CD4-positive, CD25-positive, alpha-beta regulatory T cell (primary cell): ENCODE measurements at regions not wholly inside any gene's neighbourhood (a gene's known extent, or its start where the extent isn't known, plus 50 kb on each side); places are given as distances from the start of the nearest gene placed in this dataset.

Experiments
- ATAC-seq, 2 donors: fragments of 150-1000 bp; cut with Tn5 transposase; one replicate each; pipeline ENCODE4 v1.10.0; 2021; ENCODE audit warnings: low read depth in 2 of 2, moderate number of reproducible peaks in 2 of 2, moderate library complexity in 1 of 2
- DNase-seq, 3 donors: peaks; one replicate each; pipeline versions ENCODE4 v3.0.0 to v3.0.0-alpha.2; 2012 to 2022; ENCODE audit warnings: mixed read lengths in 1 of 3
- H3K27ac ChIP-seq: one replicate; pipeline ENCODE4 v1.7.0; 2013; ENCODE audit warnings: mild to moderate bottlenecking, low read length; ENCODE audit not compliant: insufficient read depth, poor library complexity, severe bottlenecking
- H3K27me3 ChIP-seq: one replicate; pipeline ENCODE4 v1.7.0; 2013; ENCODE audit warnings: low read length; ENCODE audit not compliant: control insufficient read depth, insufficient read depth
- H3K36me3 ChIP-seq: one replicate; pipeline ENCODE4 v1.7.0; 2013; ENCODE audit warnings: mild to moderate bottlenecking, low read length, moderate library complexity; ENCODE audit not compliant: control insufficient read depth, insufficient read depth
- H3K4me1 ChIP-seq: 2 replicates; pipeline ENCODE4 v1.7.0; 2013; ENCODE audit warnings: mild to moderate bottlenecking, low read length; ENCODE audit not compliant: insufficient read depth, control insufficient read depth, poor library complexity, severe bottlenecking
- H3K4me3 ChIP-seq: one replicate; pipeline ENCODE4 v1.7.0; 2013; ENCODE audit warnings: low read depth, mild to moderate bottlenecking, low read length, moderate library complexity
- H3K9me3 ChIP-seq, 2 experiments: 1 replicate in 1 of 2; 2 replicates in 1 of 2; pipeline ENCODE4 v1.7.0; 2013; ENCODE audit warnings: low read length in 2 of 2, mild to moderate bottlenecking in 1 of 2, moderate library complexity in 1 of 2; ENCODE audit not compliant: control insufficient read depth in 2 of 2
- H3K27ac Mint-ChIP-seq, 3 donors: one replicate each; pipeline ENCODE4 v1.8.0; 2020 to 2022; ENCODE audit warnings: mild to moderate bottlenecking in 3 of 3, mixed read lengths in 3 of 3, moderate library complexity in 2 of 3
- H3K27me3 Mint-ChIP-seq: one replicate; pipeline ENCODE4 v1.8.0; 2022; ENCODE audit warnings: mild to moderate bottlenecking, mixed read lengths
- H3K36me3 Mint-ChIP-seq: one replicate; pipeline ENCODE4 v1.8.0; 2020; ENCODE audit warnings: mixed read lengths
- H3K4me1 Mint-ChIP-seq, 4 donors: one replicate each; pipeline ENCODE4 v1.8.0; 2020 to 2022; ENCODE audit warnings: mixed read lengths in 4 of 4, mild to moderate bottlenecking in 1 of 4
- H3K4me3 Mint-ChIP-seq, 4 donors: one replicate each; pipeline ENCODE4 v1.8.0; 2020 to 2022; ENCODE audit warnings: mild to moderate bottlenecking in 4 of 4, mixed read lengths in 4 of 4, moderate library complexity in 3 of 4
- H3K9me3 Mint-ChIP-seq, 7 donors: one replicate each; pipeline ENCODE4 v1.8.0; 2020 to 2022; ENCODE audit warnings: mixed read lengths in 7 of 7, mild to moderate bottlenecking in 3 of 7, moderate library complexity in 2 of 7

- Histone ChIP-seq H3K27ac (no peak overlapping the region), H3K36me3 (no peaks in the 10 kb centered on the region), H3K4me3 (no peak overlapping the region), H3K4me1 (no peaks in the 10 kb centered on the region), H3K9me3 (no peaks in the 10 kb centered on the region), H3K27me3 (no peaks in the 10 kb centered on the region)
- Mint-ChIP-seq H3K36me3 (no peaks in the 10 kb centered on the region), H3K27me3 (no peaks in the 10 kb centered on the region), H3K27ac (no peak overlapping the region), H3K4me1 (no peaks in the 10 kb centered on the region), H3K4me3 (no peak overlapping the region), H3K9me3 (peaks cover 0 to 11% (median 3%) of the 10 kb centered on the region in 7 donors)
- ATAC-seq (no peak), DNase-seq (no peak)
Observed at GRCh38 chr2:185227391-185227790, 511.2 kb upstream of the FSIP2 start.

GRCh38 chr2:185239491-185239890 lies 499.1 kb upstream of the FSIP2 start:
- no peaks in the 10 kb centered on the region for H3K27me3 Mint-ChIP-seq
- H3K4me3 ChIP-seq: no peak overlapping the region
- H3K9me3 ChIP-seq: peaks cover 1 to 2% of the 10 kb centered on the region in 2 experiments
- H3K27ac ChIP-seq: no peak overlapping the region
- ATAC-seq: no peak
- no peak overlapping the region for H3K27ac Mint-ChIP-seq
- H3K36me3 ChIP-seq: no peaks in the 10 kb centered on the region
- H3K4me3 Mint-ChIP-seq: no peak overlapping the region
- H3K4me1 Mint-ChIP-seq: no peaks in the 10 kb centered on the region
- no peaks in the 10 kb centered on the region for H3K27me3 ChIP-seq
- no peaks in the 10 kb centered on the region for H3K4me1 ChIP-seq
- DNase-seq: no peak
- peaks cover 0 to 30% (median 5%) of the 10 kb centered on the region in 7 donors for H3K9me3 Mint-ChIP-seq
- H3K36me3 Mint-ChIP-seq: no peaks in the 10 kb centered on the region

- no peak for DNase-seq
- H3K27me3 ChIP-seq: no peaks in the 10 kb centered on the region
- no peaks in the 10 kb centered on the region for H3K4me1 ChIP-seq
- Mint-ChIP-seq H3K9me3 (peaks cover 2 to 35% (median 6%) of the 10 kb centered on the region in 7 donors), H3K4me1 (no peaks in the 10 kb centered on the region), H3K36me3 (no peaks in the 10 kb centered on the region), H3K4me3 (no peak overlapping the region), H3K27ac (no peak overlapping the region), H3K27me3 (no peaks in the 10 kb centered on the region)
- H3K4me3 ChIP-seq: no peak overlapping the region
- H3K27ac ChIP-seq: no peak overlapping the region
- no peak for ATAC-seq
- H3K36me3 ChIP-seq: no peaks in the 10 kb centered on the region
- H3K9me3 ChIP-seq: peaks cover 0 to 1% of the 10 kb centered on the region in 2 experiments
Observed at GRCh38 chr2:185240796-185241195, 497.8 kb upstream of the FSIP2 start.

- no peak overlapping the region for H3K4me3 ChIP-seq
- no peak overlapping the region for H3K27ac Mint-ChIP-seq
- ATAC-seq (no peak), DNase-seq (no peak)
- H3K4me3 Mint-ChIP-seq: no peak overlapping the region
- H3K36me3 Mint-ChIP-seq: no peaks in the 10 kb centered on the region
- H3K27me3 Mint-ChIP-seq: no peaks in the 10 kb centered on the region
- no peaks in the 10 kb centered on the region for H3K27me3 ChIP-seq
- H3K9me3 ChIP-seq: peaks cover 0 to 1% of the 10 kb centered on the region in 2 experiments
- no peaks in the 10 kb centered on the region for H3K4me1 Mint-ChIP-seq
- H3K27ac ChIP-seq: no peak overlapping the region
- no peaks in the 10 kb centered on the region for H3K36me3 ChIP-seq
- no peaks in the 10 kb centered on the region for H3K4me1 ChIP-seq
- peaks cover 2 to 35% (median 7%) of the 10 kb centered on the region in 7 donors for H3K9me3 Mint-ChIP-seq
Observed at GRCh38 chr2:185241556-185241955, 497.0 kb upstream of the FSIP2 start.

- Histone ChIP-seq H3K4me3 (no peak overlapping the region), H3K27ac (no peak overlapping the region), H3K4me1 (no peaks in the 10 kb centered on the region), H3K27me3 (no peaks in the 10 kb centered on the region), H3K36me3 (no peaks in the 10 kb centered on the region), H3K9me3 (peaks cover 0 to 1% of the 10 kb centered on the region in 2 experiments)
- Mint-ChIP-seq H3K27ac (no peak overlapping the region), H3K9me3 (peaks cover 2 to 33% (median 3%) of the 10 kb centered on the region in 7 donors), H3K36me3 (no peaks in the 10 kb centered on the region), H3K27me3 (no peaks in the 10 kb centered on the region), H3K4me3 (no peak overlapping the region), H3K4me1 (no peaks in the 10 kb centered on the region)
- ATAC-seq (no peak), DNase-seq (no peak)
Observed at GRCh38 chr2:185242462-185242861, 496.1 kb upstream of the FSIP2 start.

GRCh38 chr2:185245216-185245615 lies 493.4 kb upstream of the FSIP2 start:
- Histone ChIP-seq H3K27me3 (no peaks in the 10 kb centered on the region), H3K36me3 (no peaks in the 10 kb centered on the region), H3K27ac (no peak overlapping the region), H3K4me3 (no peak overlapping the region), H3K9me3 (no peaks in the 10 kb centered on the region), H3K4me1 (no peaks in the 10 kb centered on the region)
- ATAC-seq: no peak
- Mint-ChIP-seq H3K27ac (no peak overlapping the region), H3K4me1 (no peaks in the 10 kb centered on the region), H3K4me3 (no peak overlapping the region), H3K9me3 (peaks cover 0 to 22% (median 4%) of the 10 kb centered on the region in 7 donors), H3K27me3 (no peaks in the 10 kb centered on the region), H3K36me3 (no peaks in the 10 kb centered on the region)
- no peak for DNase-seq

- DNase-seq (no peak), ATAC-seq (no peak)
- no peaks in the 10 kb centered on the region for H3K36me3 ChIP-seq
- Mint-ChIP-seq H3K9me3 (peaks cover 0 to 22% (median 2%) of the 10 kb centered on the region in 7 donors), H3K36me3 (no peaks in the 10 kb centered on the region), H3K4me1 (no peaks in the 10 kb centered on the region), H3K4me3 (no peak overlapping the region), H3K27ac (no peak overlapping the region), H3K27me3 (no peaks in the 10 kb centered on the region)
- H3K27me3 ChIP-seq: no peaks in the 10 kb centered on the region
- H3K9me3 ChIP-seq: no peaks in the 10 kb centered on the region
- no peak overlapping the region for H3K27ac ChIP-seq
- no peak overlapping the region for H3K4me3 ChIP-seq
- H3K4me1 ChIP-seq: no peaks in the 10 kb centered on the region
Observed at GRCh38 chr2:185245806-185246205, 492.8 kb upstream of the FSIP2 start.

- Mint-ChIP-seq H3K9me3 (peaks cover 0 to 22% (median 2%) of the 10 kb centered on the region in 7 donors), H3K4me1 (no peaks in the 10 kb centered on the region), H3K36me3 (no peaks in the 10 kb centered on the region), H3K4me3 (no peak overlapping the region), H3K27ac (no peak overlapping the region), H3K27me3 (no peaks in the 10 kb centered on the region)
- no peak for DNase-seq
- H3K36me3 ChIP-seq: no peaks in the 10 kb centered on the region
- H3K9me3 ChIP-seq: no peaks in the 10 kb centered on the region
- no peak overlapping the region for H3K4me3 ChIP-seq
- no peak overlapping the region for H3K27ac ChIP-seq
- no peaks in the 10 kb centered on the region for H3K4me1 ChIP-seq
- H3K27me3 ChIP-seq: no peaks in the 10 kb centered on the region
- ATAC-seq: no peak
Observed at GRCh38 chr2:185246717-185247116, 491.9 kb upstream of the FSIP2 start.
